ENCODE measurements at regions not wholly inside any gene's neighbourhood (a gene's known extent, or its start where the extent isn't known, plus 50 kb on each side); places are given as distances from the start of the nearest gene placed in this dataset.

- H3K9me2 ChIP-seq (ENCODE audit: insufficient read depth, low read length), result no peaks in the 10 kb centered on the region
- H3K9ac ChIP-seq (ENCODE audit: low read length), result no peak overlapping the region
- no peaks in the 10 kb centered on the region for H4K20me1 ChIP-seq (ENCODE audit: insufficient read depth)
- no peaks in the 10 kb centered on the region for H3K79me2 ChIP-seq (replicated peaks; ENCODE audit: insufficient read depth, low read length)
- H3K4me3 ChIP-seq (ENCODE audit: low read length), result no peak overlapping the region
- H3K9me3 ChIP-seq (ENCODE audit: low read length), result no peaks in the 10 kb centered on the region
- H3K36me3 ChIP-seq (ENCODE audit: insufficient read depth, low read length), result no peaks in the 10 kb centered on the region
- no peak overlapping the region for H3K4me2 ChIP-seq (ENCODE audit: low read length)
- no peaks in the 10 kb centered on the region for H3F3A ChIP-seq (ENCODE audit: insufficient read depth, low read length, poor library complexity, severe bottlenecking)
- no peak overlapping the region for H3K27ac ChIP-seq (ENCODE audit: low read length)
- H2AFZ ChIP-seq (ENCODE audit: low read depth, low read length), result no peak overlapping the region
- TF ChIP-seq REST (IDR thresholded peaks at IDR 0.05; ENCODE audit: borderline replicate concordance), result no peak
- no peak for TF ChIP-seq CTCF (IDR thresholded peaks at IDR 0.05; ENCODE audit: poor library complexity, severe bottlenecking)
- no peak for TF ChIP-seq RAD21 (conservative IDR thresholded peaks at IDR 0.05)
- TF ChIP-seq EZH2 (IDR thresholded peaks at IDR 0.05; ENCODE audit: borderline replicate concordance, insufficient read depth, low read length, poor library complexity, severe bottlenecking), result no peak
- no peak for TF ChIP-seq MXI1 (conservative IDR thresholded peaks at IDR 0.05; ENCODE audit: poor library complexity, severe bottlenecking)
- no peak for TF ChIP-seq POLR2AphosphoS5 (IDR thresholded peaks at IDR 0.05)
- no peak for TF ChIP-seq SMC3 (conservative IDR thresholded peaks at IDR 0.05; ENCODE audit: poor library complexity)
- no peak for TF ChIP-seq EP300 (conservative IDR thresholded peaks at IDR 0.05; ENCODE audit: poor library complexity, severe bottlenecking)
- TF ChIP-seq TAF1 (IDR thresholded peaks at IDR 0.05; ENCODE audit: low read depth), result no peak
- no peaks in the 10 kb centered on the region for H3K27me3 ChIP-seq (ENCODE audit: insufficient read depth, low read depth, low read length)
These were observed 194.6 kb upstream of the C1QTNF7 start for GRCh38 chr4:15233264-15233597.

- Histone ChIP-seq H4K20me1 (ENCODE audit: insufficient read depth) (no peaks in the 10 kb centered on the region), H3K9me3 (ENCODE audit: low read length) (no peaks in the 10 kb centered on the region), H3K4me3 (ENCODE audit: low read length) (no peak overlapping the region), H2AFZ (ENCODE audit: low read depth, low read length) (no peak overlapping the region), H3F3A (ENCODE audit: insufficient read depth, low read length, poor library complexity, severe bottlenecking) (no peaks in the 10 kb centered on the region), H3K27me3 (ENCODE audit: insufficient read depth, low read depth, low read length) (no peaks in the 10 kb centered on the region), H3K4me2 (ENCODE audit: low read length) (no peak overlapping the region), H3K27ac (ENCODE audit: low read length) (no peak overlapping the region), H3K79me2 (replicated peaks; ENCODE audit: insufficient read depth, low read length) (no peaks in the 10 kb centered on the region), H3K9me2 (ENCODE audit: insufficient read depth, low read length) (no peaks in the 10 kb centered on the region), H3K36me3 (ENCODE audit: insufficient read depth, low read length) (no peaks in the 10 kb centered on the region), H3K9ac (ENCODE audit: low read length) (no peak overlapping the region)
- TF ChIP-seq EZH2 (IDR thresholded peaks at IDR 0.05; ENCODE audit: borderline replicate concordance, insufficient read depth, low read length, poor library complexity, severe bottlenecking), result no peak
- TF ChIP-seq SMC3 (conservative IDR thresholded peaks at IDR 0.05; ENCODE audit: poor library complexity), result no peak
- no peak for TF ChIP-seq RAD21 (conservative IDR thresholded peaks at IDR 0.05)
- TF ChIP-seq MXI1 (conservative IDR thresholded peaks at IDR 0.05; ENCODE audit: poor library complexity, severe bottlenecking), result no peak
These were observed 194.2 kb upstream of the C1QTNF7 start for GRCh38 chr4:15233626-15234025.

Measured in neural cell (in vitro differentiated cells).